IPS DF 4.7 (cell line): ENCODE measurements at regions not wholly inside any gene's neighbourhood (a gene's known extent, or its start where the extent isn't known, plus 50 kb on each side); places are given as distances from the start of the nearest gene placed in this dataset.

Experiments
- DNase-seq: peaks from one replicate; pipeline ENCODE4 v3.0.0-alpha.2; 2013; ENCODE audit warnings: low spot score; ENCODE audit errors: extremely low read depth

GRCh38 chr1:88056881-88057280, 627.2 kb upstream of the PKN2 start:
- DNase-seq, result no peak

GRCh38 chr1:88058205-88058604, 625.9 kb upstream of the PKN2 start:
- no peak for DNase-seq

- DNase-seq, result no peak
Measured at GRCh38 chr1:88060112-88060673, 623.9 kb upstream of the PKN2 start.

- DNase-seq, result no peak
Measured at GRCh38 chr1:88060750-88061491, 623.2 kb upstream of the PKN2 start.

- DNase-seq, result peak; percentile 46
Measured at GRCh38 chr1:88061492-88062177, 622.4 kb upstream of the PKN2 start.

- DNase-seq, result no peak
Measured at GRCh38 chr1:88062650-88063153, 621.4 kb upstream of the PKN2 start.

- no peak for DNase-seq
Measured at GRCh38 chr1:88063605-88064004, 620.5 kb upstream of the PKN2 start.

GRCh38 chr1:88068407-88068960, 615.6 kb upstream of the PKN2 start:
- DNase-seq, result no peak

GRCh38 chr1:88070956-88071355, 613.1 kb upstream of the PKN2 start:
- DNase-seq, result no peak

- no peak for DNase-seq
Measured at GRCh38 chr1:88074661-88075060, 609.4 kb upstream of the PKN2 start.

GRCh38 chr1:88075813-88076212, 608.3 kb upstream of the PKN2 start:
- DNase-seq, result no peak

- DNase-seq, result no peak
Measured at GRCh38 chr1:88079036-88079435, 605.0 kb upstream of the PKN2 start.

- DNase-seq, result no peak
Measured at GRCh38 chr1:88080875-88081274, 603.2 kb upstream of the PKN2 start.

GRCh38 chr1:88088481-88088880, 595.6 kb upstream of the PKN2 start:
- DNase-seq, result no peak

- DNase-seq, result no peak
Measured at GRCh38 chr1:88089961-88090360, 594.1 kb upstream of the PKN2 start.

- DNase-seq, result no peak
Measured at GRCh38 chr1:88098881-88099280, 585.2 kb upstream of the PKN2 start.

- no peak for DNase-seq
Measured at GRCh38 chr1:88101041-88101440, 583.0 kb upstream of the PKN2 start.

GRCh38 chr1:88104236-88104635, 579.8 kb upstream of the PKN2 start:
- no peak for DNase-seq

GRCh38 chr1:88104886-88105285, 579.2 kb upstream of the PKN2 start:
- DNase-seq, result no peak

- DNase-seq, result no peak
Measured at GRCh38 chr1:88111816-88112215, 572.3 kb upstream of the PKN2 start.

- DNase-seq, result no peak
Measured at GRCh38 chr1:88117597-88117996, 566.5 kb upstream of the PKN2 start.

GRCh38 chr1:88118176-88118845, 565.8 kb upstream of the PKN2 start:
- DNase-seq, result no peak
